GM12878 (cell line): ENCODE measurements at regions not wholly inside any gene's neighbourhood (a gene's known extent, or its start where the extent isn't known, plus 50 kb on each side); places are given as distances from the start of the nearest gene placed in this dataset.

ENCODE experiments used
- CEBPB ChIP-seq, 2 experiments: fragments of 150-350 bp in 1 of 2; IDR thresholded peaks; 2 replicates each; pipeline ENCODE4 v1.6.1; 2012 to 2014; ENCODE audit warnings: low read depth in 2 of 2, low read length in 2 of 2, borderline replicate concordance in 1 of 2, inconsistent platforms in 1 of 2
- NFIC ChIP-seq: IDR thresholded peaks from 2 replicates; pipeline ENCODE4 v1.6.1; 2012; ENCODE audit warnings: low read depth, mild to moderate bottlenecking, inconsistent platforms, low read length, moderate library complexity
- POLR2A ChIP-seq: IDR thresholded peaks from 2 replicates; pipeline ENCODE4 v1.6.1; 2011; ENCODE audit warnings: low read depth, mild to moderate bottlenecking, low read length
- POLR2AphosphoS5 ChIP-seq: IDR thresholded peaks from 2 replicates; pipeline ENCODE4 v1.6.1; 2011; ENCODE audit warnings: mild to moderate bottlenecking, low read length, inconsistent platforms
- SRF ChIP-seq, 2 experiments: IDR thresholded peaks; 2 replicates each; pipeline ENCODE4 v1.6.1; 2011; ENCODE audit warnings: low read depth in 2 of 2, low read length in 2 of 2, mild to moderate bottlenecking in 1 of 2, moderate library complexity in 1 of 2
- YY1 ChIP-seq: IDR thresholded peaks from 2 replicates; pipeline ENCODE4 v1.6.1; 2011; ENCODE audit warnings: low read depth, mild to moderate bottlenecking, low read length
- TF ChIP-seq, protein P1 (sequence below): IDR thresholded peaks from 2 replicates; pipeline ENCODE4 v1.6.1; 2012; ENCODE audit warnings: low read length, inconsistent platforms

DNA sequence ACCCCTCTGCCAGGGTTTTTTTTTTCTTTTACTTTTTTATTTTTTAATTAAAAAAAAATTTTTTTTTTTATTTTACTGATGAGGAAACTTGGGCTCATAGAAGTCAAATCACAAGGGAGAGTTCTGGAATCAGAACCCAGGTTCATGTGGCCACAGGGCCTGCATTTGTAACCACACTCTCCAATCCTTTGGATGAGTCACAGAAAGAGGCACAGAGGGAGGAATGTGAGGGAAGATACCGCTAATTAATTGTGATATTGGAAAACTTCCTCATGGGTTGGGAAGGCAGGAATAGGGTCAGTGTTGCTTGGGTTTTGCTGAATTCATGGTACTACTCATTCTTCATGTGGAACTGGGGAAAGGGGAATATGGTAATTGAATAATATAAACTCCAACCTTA is 132.9 kb upstream of the SLC6A11 start:
- TF ChIP-seq YY1 = no peak
- no peak for TF ChIP-seq SRF (IDR thresholded peaks at IDR 0.05; ENCODE audit: low read depth in 2 of 2, low read length in 2 of 2)
- no peak for TF ChIP-seq POLR2A
- no peak for TF ChIP-seq POLR2AphosphoS5
- TF ChIP-seq, protein P1, sequence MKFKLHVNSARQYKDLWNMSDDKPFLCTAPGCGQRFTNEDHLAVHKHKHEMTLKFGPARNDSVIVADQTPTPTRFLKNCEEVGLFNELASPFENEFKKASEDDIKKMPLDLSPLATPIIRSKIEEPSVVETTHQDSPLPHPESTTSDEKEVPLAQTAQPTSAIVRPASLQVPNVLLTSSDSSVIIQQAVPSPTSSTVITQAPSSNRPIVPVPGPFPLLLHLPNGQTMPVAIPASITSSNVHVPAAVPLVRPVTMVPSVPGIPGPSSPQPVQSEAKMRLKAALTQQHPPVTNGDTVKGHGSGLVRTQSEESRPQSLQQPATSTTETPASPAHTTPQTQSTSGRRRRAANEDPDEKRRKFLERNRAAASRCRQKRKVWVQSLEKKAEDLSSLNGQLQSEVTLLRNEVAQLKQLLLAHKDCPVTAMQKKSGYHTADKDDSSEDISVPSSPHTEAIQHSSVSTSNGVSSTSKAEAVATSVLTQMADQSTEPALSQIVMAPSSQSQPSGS = no peak
- no peak for TF ChIP-seq NFIC
- no peak for TF ChIP-seq CEBPB (IDR thresholded peaks at IDR 0.05; ENCODE audit: borderline replicate concordance in 1 of 2, low read depth in 2 of 2, low read length in 2 of 2)
